Aorta (tissue), 5 donors: ENCODE measurements at regions not wholly inside any gene's neighbourhood (a gene's known extent, or its start where the extent isn't known, plus 50 kb on each side); places are given as distances from the start of the nearest gene placed in this dataset.
"Not testable (repeated sequence)": the region's sequence is repeated elsewhere in the genome, so short reads cannot be mapped to it uniquely, and the experiment has no call there.

Experiments used
- ATAC-seq: fragments of 200-7000 bp; cut with Tn5 transposase; one replicate; pipeline ENCODE4 v1.9.1; 2022; ENCODE audit warnings: moderate library complexity; ENCODE audit not compliant: low FRiP score
- DNase-seq, 2 donors: peaks; one replicate each; pipeline ENCODE4 v3.0.0-alpha.2; 2020
- H3K27ac ChIP-seq, 2 donors: one replicate each; pipeline ENCODE4 v1.5.1; 2013; ENCODE audit warnings: low read length in 2 of 2, mild to moderate bottlenecking in 2 of 2, moderate library complexity in 2 of 2, control low read depth in 1 of 2, inconsistent platforms in 1 of 2, low read depth in 1 of 2
- H3K27me3 ChIP-seq, 2 donors: one replicate each; pipeline ENCODE4 v1.6.1; 2013; ENCODE audit warnings: control low read depth in 1 of 2, low read length in 1 of 2, mild to moderate bottlenecking in 1 of 2, moderate library complexity in 1 of 2; ENCODE audit not compliant: insufficient read depth in 2 of 2, control insufficient read depth in 1 of 2
- H3K36me3 ChIP-seq, 2 donors: one replicate each; pipeline ENCODE4 v1.6.1; 2013; ENCODE audit warnings: control low read depth in 1 of 2, low read length in 1 of 2, mild to moderate bottlenecking in 1 of 2; ENCODE audit not compliant: insufficient read depth in 2 of 2, control insufficient read depth in 1 of 2
- H3K4me1 ChIP-seq, 2 donors: one replicate each; pipeline ENCODE4 v1.6.1; 2013; ENCODE audit warnings: low read length in 2 of 2, control low read depth in 1 of 2, mild to moderate bottlenecking in 1 of 2, moderate library complexity in 1 of 2; ENCODE audit not compliant: insufficient read depth in 2 of 2, control insufficient read depth in 1 of 2
- H3K4me3 ChIP-seq, 2 donors: one replicate each; pipeline ENCODE4 v1.5.1; 2013; ENCODE audit warnings: low read length in 2 of 2, control low read depth in 1 of 2, mild to moderate bottlenecking in 1 of 2
- H3K9me3 ChIP-seq: one replicate; pipeline ENCODE4 v1.6.1; 2013; ENCODE audit warnings: mild to moderate bottlenecking, low read length; ENCODE audit not compliant: control insufficient read depth
- WGBS, 2 donors: extraction: QIAGEN DNeasy Blood & Tissue Kit; methylation state at CpG; one replicate each; pipeline ENCODE4 v1.1.7; 2013; 5-methylcytosine and 5-hydroxymethylcytosine counted together
- intact Hi-C, 2 donors: fragments of 100-400 bp; cut with DNase I; formaldehyde crosslinking; loops; one replicate each; pipeline versions ENCODE4 v1.14.2 to v1.15.0; 2022
- donor health status: healthy with polysubstance abuse.
- donor health status: Bipolar disorder and iron deficiency.
- donor health status: DM: no; HTN: no; CAD: no.
- donor health status: DM: no; HTN: no; CAD: no.
- donor health status: DM: yes; HTN: yes; CAD: no.

GRCh38 chr18:38651736-38652135 lies 1086.1 kb upstream of the CELF4 start:
- no peak for ATAC-seq
- WGBS, 2 donors, result 91 to 95% methylated on average over 4 of the region's 4 CpGs

GRCh38 chr18:38648179-38648578 lies 1082.6 kb upstream of the CELF4 start:
- DNase-seq, result no peak
- H3K27ac ChIP-seq, result no peak overlapping the region
- no peak for ATAC-seq
- WGBS, 2 donors, result 86 to 91% methylated on average over 1 of the region's 1 CpG
- no peaks in the 10 kb centered on the region for H3K27me3 ChIP-seq
- H3K9me3 ChIP-seq, result no peaks in the 10 kb centered on the region
- intact Hi-C loops, result no loop called here
- no peaks in the 10 kb centered on the region for H3K36me3 ChIP-seq
- no peaks in the 10 kb centered on the region for H3K4me1 ChIP-seq
- no peak overlapping the region for H3K4me3 ChIP-seq

More at GRCh38 chr18:38651736-38652135, 1086.1 kb upstream of the CELF4 start:
- H3K36me3 ChIP-seq, result no peaks in the 10 kb centered on the region
- intact Hi-C loops, result no loop called here
- no peak overlapping the region for H3K27ac ChIP-seq
- no peak overlapping the region for H3K4me3 ChIP-seq
- H3K9me3 ChIP-seq, result no peaks in the 10 kb centered on the region
- H3K4me1 ChIP-seq, result no peaks in the 10 kb centered on the region
- H3K27me3 ChIP-seq, result no peaks in the 10 kb centered on the region
- DNase-seq, result no peak

GRCh38 chr18:38646296-38646695 lies 1080.7 kb upstream of the CELF4 start:
- H3K9me3 ChIP-seq, result no peaks in the 10 kb centered on the region
- no peaks in the 10 kb centered on the region for H3K4me1 ChIP-seq
- H3K36me3 ChIP-seq, result no peaks in the 10 kb centered on the region
- no peaks in the 10 kb centered on the region for H3K27me3 ChIP-seq
- no peak overlapping the region for H3K4me3 ChIP-seq
- ATAC-seq, result no peak
- intact Hi-C loops, result no loop called here
- no peak overlapping the region for H3K27ac ChIP-seq
- DNase-seq, result no peak

- no peak overlapping the region for H3K4me3 ChIP-seq
- no peak overlapping the region for H3K27ac ChIP-seq
- H3K27me3 ChIP-seq, result no peaks in the 10 kb centered on the region
- ATAC-seq (no peak), DNase-seq (no peak)
- no peaks in the 10 kb centered on the region for H3K4me1 ChIP-seq
- intact Hi-C loops, result no loop called here
- H3K9me3 ChIP-seq, result no peaks in the 10 kb centered on the region
- 78 to 82% methylated on average over 4 of the region's 4 CpGs for WGBS, 2 donors
- H3K36me3 ChIP-seq, result no peaks in the 10 kb centered on the region
These were observed 1079.5 kb upstream of the CELF4 start for GRCh38 chr18:38644875-38645641.

GRCh38 chr18:38642711-38643110 lies 1077.1 kb upstream of the CELF4 start:
- Histone ChIP-seq H3K27ac (no peak overlapping the region), H3K27me3 (no peaks in the 10 kb centered on the region), H3K36me3 (no peaks in the 10 kb centered on the region), H3K9me3 (peaks cover 3% of the 10 kb centered on the region), H3K4me3 (no peak overlapping the region), H3K4me1 (no peaks in the 10 kb centered on the region)
- ATAC-seq, result no peak
- DNase-seq, result no peak
- 80 to 81% methylated on average over 3 of the region's 3 CpGs for WGBS, 2 donors
- intact Hi-C loops, result no loop called here

- H3K36me3 ChIP-seq, intact Hi-C loops, DNase-seq, ATAC-seq, H3K27ac ChIP-seq, H3K9me3 ChIP-seq, H3K27me3 ChIP-seq, H3K4me1 ChIP-seq, H3K4me3 ChIP-seq: not testable (repeated sequence)
- 60 to 72% methylated on average over 9 of the region's 9 CpGs for WGBS, 2 donors
These were observed 1074.1 kb upstream of the CELF4 start for GRCh38 chr18:38639700-38640099.

GRCh38 chr18:38635709-38636430 lies 1070.3 kb upstream of the CELF4 start:
- no peaks in the 10 kb centered on the region for H3K27me3 ChIP-seq
- H3K9me3 ChIP-seq, result peaks cover 3% of the 10 kb centered on the region
- intact Hi-C loops, result no loop called here
- no peak for ATAC-seq
- no peak overlapping the region for H3K27ac ChIP-seq
- H3K4me3 ChIP-seq, result no peak overlapping the region
- no peaks in the 10 kb centered on the region for H3K36me3 ChIP-seq
- DNase-seq, result no peak
- no peaks in the 10 kb centered on the region for H3K4me1 ChIP-seq

GRCh38 chr18:38634117-38634516 lies 1068.5 kb upstream of the CELF4 start:
- no peaks in the 10 kb centered on the region for H3K36me3 ChIP-seq
- H3K4me3 ChIP-seq, result no peak overlapping the region
- DNase-seq (no peak), ATAC-seq (no peak)
- H3K27ac ChIP-seq, result no peak overlapping the region
- H3K9me3 ChIP-seq, result no peaks in the 10 kb centered on the region
- no peaks in the 10 kb centered on the region for H3K27me3 ChIP-seq
- H3K4me1 ChIP-seq, result no peaks in the 10 kb centered on the region
- intact Hi-C loops, result no loop called here
- 71 to 76% methylated on average over 2 of the region's 2 CpGs for WGBS, 2 donors

GRCh38 chr18:38633333-38633732 lies 1067.7 kb upstream of the CELF4 start:
- DNase-seq (no peak), ATAC-seq (no peak)
- intact Hi-C loops, result no loop called here
- no peak overlapping the region for H3K4me3 ChIP-seq
- H3K27me3 ChIP-seq, result no peaks in the 10 kb centered on the region
- WGBS, 2 donors, result 19 to 23% methylated on average over 1 of the region's 1 CpG
- no peaks in the 10 kb centered on the region for H3K9me3 ChIP-seq
- H3K27ac ChIP-seq, result no peak overlapping the region
- no peaks in the 10 kb centered on the region for H3K36me3 ChIP-seq
- H3K4me1 ChIP-seq, result no peaks in the 10 kb centered on the region
